ENCODE measurements at regions not wholly inside any gene's neighbourhood (a gene's known extent, or its start where the extent isn't known, plus 50 kb on each side); places are given as distances from the start of the nearest gene placed in this dataset.

- Histone ChIP-seq H2AFZ (ENCODE audit: insufficient read depth, low read depth, low read length, poor library complexity, severe bottlenecking) (no peak overlapping the region), H3K27me3 (ENCODE audit: control insufficient read depth in 2 of 2, insufficient read depth in 2 of 2, low read length in 2 of 2) (no peaks in the 10 kb centered on the region), H3K4me2 (replicated peaks; ENCODE audit: extremely low read depth, low read length, poor library complexity, severe bottlenecking) (no peak overlapping the region), H3K27ac (ENCODE audit: low read depth in 1 of 2, low read length in 2 of 2) (no peak overlapping the region), H4K20me1 (ENCODE audit: insufficient read depth, low read length) (no peaks in the 10 kb centered on the region), H3K9ac (ENCODE audit: insufficient read depth, low read length, poor library complexity, severe bottlenecking) (no peak overlapping the region), H3K4me3 (replicated peaks in 1 of 3; ENCODE audit: low read depth in 2 of 3, low read length in 3 of 3) (no peak overlapping the region), H3K36me3 (replicated peaks in 1 of 2; ENCODE audit: control insufficient read depth in 1 of 2, insufficient read depth in 2 of 2, low read length in 2 of 2) (no peaks in the 10 kb centered on the region), H3K79me2 (ENCODE audit: insufficient read depth, low read length) (no peaks in the 10 kb centered on the region), H3K4me1 (ENCODE audit: control insufficient read depth in 1 of 2, insufficient read depth in 2 of 2, low read length in 2 of 2) (no peaks in the 10 kb centered on the region), H3K9me3 (replicated peaks in 1 of 2; ENCODE audit: control insufficient read depth in 1 of 2, insufficient read depth in 1 of 2, low read length in 2 of 2) (no peaks in the 10 kb centered on the region)
- no peak for DNase-seq
- H3K4me3 Mint-ChIP-seq: no peak overlapping the region
- intact Hi-C loops (cut with micrococcal nuclease): no loop called here
- no peaks in the 10 kb centered on the region for H3K36me3 Mint-ChIP-seq
- 96% methylated on average over 9 of the region's 9 CpGs for WGBS (ENCODE audit: insufficient coverage)
- peaks cover 0 to 5% (median 2%) of the 10 kb centered on the region in 7 donors for H3K9me3 Mint-ChIP-seq
- H3K27me3 Mint-ChIP-seq (ENCODE audit: low read depth in 3 of 3): no peaks in the 10 kb centered on the region
- H3K27ac Mint-ChIP-seq: no peak overlapping the region
- TF ChIP-seq, protein P1, sequence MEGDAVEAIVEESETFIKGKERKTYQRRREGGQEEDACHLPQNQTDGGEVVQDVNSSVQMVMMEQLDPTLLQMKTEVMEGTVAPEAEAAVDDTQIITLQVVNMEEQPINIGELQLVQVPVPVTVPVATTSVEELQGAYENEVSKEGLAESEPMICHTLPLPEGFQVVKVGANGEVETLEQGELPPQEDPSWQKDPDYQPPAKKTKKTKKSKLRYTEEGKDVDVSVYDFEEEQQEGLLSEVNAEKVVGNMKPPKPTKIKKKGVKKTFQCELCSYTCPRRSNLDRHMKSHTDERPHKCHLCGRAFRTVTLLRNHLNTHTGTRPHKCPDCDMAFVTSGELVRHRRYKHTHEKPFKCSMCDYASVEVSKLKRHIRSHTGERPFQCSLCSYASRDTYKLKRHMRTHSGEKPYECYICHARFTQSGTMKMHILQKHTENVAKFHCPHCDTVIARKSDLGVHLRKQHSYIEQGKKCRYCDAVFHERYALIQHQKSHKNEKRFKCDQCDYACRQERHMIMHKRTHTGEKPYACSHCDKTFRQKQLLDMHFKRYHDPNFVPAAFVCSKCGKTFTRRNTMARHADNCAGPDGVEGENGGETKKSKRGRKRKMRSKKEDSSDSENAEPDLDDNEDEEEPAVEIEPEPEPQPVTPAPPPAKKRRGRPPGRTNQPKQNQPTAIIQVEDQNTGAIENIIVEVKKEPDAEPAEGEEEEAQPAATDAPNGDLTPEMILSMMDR (IDR thresholded peaks at IDR 0.05): no peak
- H3K4me1 Mint-ChIP-seq: no peaks in the 10 kb centered on the region
Measured at GRCh38 chr4:64724689-64725088, 315.4 kb upstream of the TECRL start.

- no CpG with 5 or more reads among the region's 3 CpGs for WGBS (ENCODE audit: insufficient coverage)
- TF ChIP-seq, protein P1 (IDR thresholded peaks at IDR 0.05): no peak
Measured at GRCh38 chr4:64721106-64721505, 311.9 kb upstream of the TECRL start.

More at GRCh38 chr4:64721106-64721505, 311.9 kb upstream of the TECRL start:
- Mint-ChIP-seq H3K36me3 (no peaks in the 10 kb centered on the region), H3K4me3 (no peak overlapping the region), H3K9me3 (peaks cover 0 to 4% (median under 1%) of the 10 kb centered on the region in 7 donors), H3K4me1 (no peaks in the 10 kb centered on the region), H3K27ac (no peak overlapping the region), H3K27me3 (ENCODE audit: low read depth in 3 of 3) (no peaks in the 10 kb centered on the region)
- no peak for DNase-seq
- Histone ChIP-seq H3K4me3 (replicated peaks in 1 of 3; ENCODE audit: low read depth in 2 of 3, low read length in 3 of 3) (no peak overlapping the region), H3K27me3 (ENCODE audit: control insufficient read depth in 2 of 2, insufficient read depth in 2 of 2, low read length in 2 of 2) (no peaks in the 10 kb centered on the region), H3K79me2 (ENCODE audit: insufficient read depth, low read length) (no peaks in the 10 kb centered on the region), H3K9me3 (replicated peaks in 1 of 2; ENCODE audit: control insufficient read depth in 1 of 2, insufficient read depth in 1 of 2, low read length in 2 of 2) (no peaks in the 10 kb centered on the region), H3K4me2 (replicated peaks; ENCODE audit: extremely low read depth, low read length, poor library complexity, severe bottlenecking) (no peak overlapping the region), H2AFZ (ENCODE audit: insufficient read depth, low read depth, low read length, poor library complexity, severe bottlenecking) (no peak overlapping the region), H3K4me1 (ENCODE audit: control insufficient read depth in 1 of 2, insufficient read depth in 2 of 2, low read length in 2 of 2) (no peaks in the 10 kb centered on the region), H3K9ac (ENCODE audit: insufficient read depth, low read length, poor library complexity, severe bottlenecking) (no peak overlapping the region), H3K36me3 (replicated peaks in 1 of 2; ENCODE audit: control insufficient read depth in 1 of 2, insufficient read depth in 2 of 2, low read length in 2 of 2) (no peaks in the 10 kb centered on the region), H4K20me1 (ENCODE audit: insufficient read depth, low read length) (no peaks in the 10 kb centered on the region), H3K27ac (ENCODE audit: low read depth in 1 of 2, low read length in 2 of 2) (no peak overlapping the region)
- intact Hi-C loops (cut with micrococcal nuclease): no loop called here

Measured in CD14-positive monocyte (primary cell).